ENCODE measurements at regions not wholly inside any gene's neighbourhood (a gene's known extent, or its start where the extent isn't known, plus 50 kb on each side); places are given as distances from the start of the nearest gene placed in this dataset.

GRCh38 chr16:5496013-5496412 lies 398.4 kb upstream of the EEF2KMT start:
- Histone ChIP-seq H3K27ac (ENCODE audit: low read depth, low read length, poor library complexity, severe bottlenecking) (no peak overlapping the region), H3K4me2 (ENCODE audit: low read length) (no peak overlapping the region), H3K9me3 (ENCODE audit: low read length) (no peaks in the 10 kb centered on the region), H3K79me2 (ENCODE audit: insufficient read depth, low read depth, low read length) (no peaks in the 10 kb centered on the region), H2AFZ (ENCODE audit: low read length) (no peak overlapping the region), H3K4me1 (ENCODE audit: insufficient read depth, low read length, poor library complexity, severe bottlenecking) (no peaks in the 10 kb centered on the region), H3K36me3 (ENCODE audit: insufficient read depth, low read length) (no peaks in the 10 kb centered on the region), H3K4me3 (ENCODE audit: low read depth, low read length, poor library complexity, severe bottlenecking) (no peak overlapping the region), H4K20me1 (ENCODE audit: insufficient read depth, low read length) (no peaks in the 10 kb centered on the region), H3K9me2 (ENCODE audit: insufficient read depth, low read length) (no peaks in the 10 kb centered on the region)
- intact Hi-C loops (cut with micrococcal nuclease; ENCODE audit: unreplicated experiment), result no loop called here
- DNase-seq (ENCODE audit: low spot score), result no peak
- ChIA-PET POLR2A (no interaction called here), CTCF (ENCODE audit: unreplicated experiment) (no interaction called here)
- BruUV-seq (replicated peaks), result no TSS peak
- no peak for TF ChIP-seq EZH2phosphoT487 (IDR thresholded peaks at IDR 0.05; ENCODE audit: borderline replicate concordance, low read depth, low read length)
- TF ChIP-seq, protein P1, sequence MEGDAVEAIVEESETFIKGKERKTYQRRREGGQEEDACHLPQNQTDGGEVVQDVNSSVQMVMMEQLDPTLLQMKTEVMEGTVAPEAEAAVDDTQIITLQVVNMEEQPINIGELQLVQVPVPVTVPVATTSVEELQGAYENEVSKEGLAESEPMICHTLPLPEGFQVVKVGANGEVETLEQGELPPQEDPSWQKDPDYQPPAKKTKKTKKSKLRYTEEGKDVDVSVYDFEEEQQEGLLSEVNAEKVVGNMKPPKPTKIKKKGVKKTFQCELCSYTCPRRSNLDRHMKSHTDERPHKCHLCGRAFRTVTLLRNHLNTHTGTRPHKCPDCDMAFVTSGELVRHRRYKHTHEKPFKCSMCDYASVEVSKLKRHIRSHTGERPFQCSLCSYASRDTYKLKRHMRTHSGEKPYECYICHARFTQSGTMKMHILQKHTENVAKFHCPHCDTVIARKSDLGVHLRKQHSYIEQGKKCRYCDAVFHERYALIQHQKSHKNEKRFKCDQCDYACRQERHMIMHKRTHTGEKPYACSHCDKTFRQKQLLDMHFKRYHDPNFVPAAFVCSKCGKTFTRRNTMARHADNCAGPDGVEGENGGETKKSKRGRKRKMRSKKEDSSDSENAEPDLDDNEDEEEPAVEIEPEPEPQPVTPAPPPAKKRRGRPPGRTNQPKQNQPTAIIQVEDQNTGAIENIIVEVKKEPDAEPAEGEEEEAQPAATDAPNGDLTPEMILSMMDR (conservative IDR thresholded peaks at IDR 0.05; ENCODE audit: low read length), result no peak

GRCh38 chr16:5490499-5490898 lies 392.9 kb upstream of the EEF2KMT start:
- Histone ChIP-seq H3K4me2 (ENCODE audit: low read length) (no peak overlapping the region), H3K9me3 (ENCODE audit: low read length) (no peaks in the 10 kb centered on the region), H3K4me3 (ENCODE audit: low read depth, low read length, poor library complexity, severe bottlenecking) (no peak overlapping the region), H3K27ac (ENCODE audit: low read depth, low read length, poor library complexity, severe bottlenecking) (no peak overlapping the region), H3K4me1 (ENCODE audit: insufficient read depth, low read length, poor library complexity, severe bottlenecking) (no peaks in the 10 kb centered on the region), H3K36me3 (ENCODE audit: insufficient read depth, low read length) (no peaks in the 10 kb centered on the region), H4K20me1 (ENCODE audit: insufficient read depth, low read length) (no peaks in the 10 kb centered on the region), H3K9me2 (ENCODE audit: insufficient read depth, low read length) (no peaks in the 10 kb centered on the region), H2AFZ (ENCODE audit: low read length) (no peak overlapping the region), H3K79me2 (ENCODE audit: insufficient read depth, low read depth, low read length) (no peaks in the 10 kb centered on the region)
- BruUV-seq (replicated peaks), result no TSS peak
- intact Hi-C loops (cut with micrococcal nuclease; ENCODE audit: unreplicated experiment), result no loop called here
- ChIA-PET CTCF (ENCODE audit: unreplicated experiment) (no interaction called here), POLR2A (no interaction called here)
- DNase-seq (ENCODE audit: low spot score), result peak; percentile 21
- TF ChIP-seq, protein P1 (conservative IDR thresholded peaks at IDR 0.05; ENCODE audit: low read length), result peak; percentile 87
- TF ChIP-seq EZH2phosphoT487 (IDR thresholded peaks at IDR 0.05; ENCODE audit: borderline replicate concordance, low read depth, low read length), result no peak

GRCh38 chr16:5488581-5488980 lies 391.0 kb upstream of the EEF2KMT start:
- no peak overlapping the region for H3K4me2 ChIP-seq (ENCODE audit: low read length)
- no peak overlapping the region for H2AFZ ChIP-seq (ENCODE audit: low read length)
- intact Hi-C loops (cut with micrococcal nuclease; ENCODE audit: unreplicated experiment), result no loop called here
- H3K36me3 ChIP-seq (ENCODE audit: insufficient read depth, low read length), result no peaks in the 10 kb centered on the region
- no TSS peak for BruUV-seq (replicated peaks)
- H3K9me3 ChIP-seq (ENCODE audit: low read length), result no peaks in the 10 kb centered on the region
- no peaks in the 10 kb centered on the region for H3K4me1 ChIP-seq (ENCODE audit: insufficient read depth, low read length, poor library complexity, severe bottlenecking)
- no peak overlapping the region for H3K4me3 ChIP-seq (ENCODE audit: low read depth, low read length, poor library complexity, severe bottlenecking)
- H3K27ac ChIP-seq (ENCODE audit: low read depth, low read length, poor library complexity, severe bottlenecking), result no peak overlapping the region
- DNase-seq (ENCODE audit: low spot score), result no peak
- H3K79me2 ChIP-seq (ENCODE audit: insufficient read depth, low read depth, low read length), result no peaks in the 10 kb centered on the region
- TF ChIP-seq EZH2phosphoT487 (IDR thresholded peaks at IDR 0.05; ENCODE audit: borderline replicate concordance, low read depth, low read length), result no peak
- TF ChIP-seq, protein P1 (conservative IDR thresholded peaks at IDR 0.05; ENCODE audit: low read length), result no peak
- ChIA-PET CTCF (ENCODE audit: unreplicated experiment) (no interaction called here), POLR2A (no interaction called here)
- no peaks in the 10 kb centered on the region for H3K9me2 ChIP-seq (ENCODE audit: insufficient read depth, low read length)
- no peaks in the 10 kb centered on the region for H4K20me1 ChIP-seq (ENCODE audit: insufficient read depth, low read length)
